SK-N-MC (cell line): ENCODE measurements at regions not wholly inside any gene's neighbourhood (a gene's known extent, or its start where the extent isn't known, plus 50 kb on each side); places are given as distances from the start of the nearest gene placed in this dataset.

Experiments
- EZH2 ChIP-seq: fragments of 200-600 bp; sonication (generic); IDR thresholded peaks from one replicate; pipeline ENCODE4 v1.6.1; 2017; ENCODE audit warnings: antibody characterized with exemption
- POLR2AphosphoS5 ChIP-seq: IDR thresholded peaks from 2 replicates; pipeline ENCODE4 v1.6.1; 2012; ENCODE audit warnings: mild to moderate bottlenecking, low read depth, low read length, borderline replicate concordance

DNA sequence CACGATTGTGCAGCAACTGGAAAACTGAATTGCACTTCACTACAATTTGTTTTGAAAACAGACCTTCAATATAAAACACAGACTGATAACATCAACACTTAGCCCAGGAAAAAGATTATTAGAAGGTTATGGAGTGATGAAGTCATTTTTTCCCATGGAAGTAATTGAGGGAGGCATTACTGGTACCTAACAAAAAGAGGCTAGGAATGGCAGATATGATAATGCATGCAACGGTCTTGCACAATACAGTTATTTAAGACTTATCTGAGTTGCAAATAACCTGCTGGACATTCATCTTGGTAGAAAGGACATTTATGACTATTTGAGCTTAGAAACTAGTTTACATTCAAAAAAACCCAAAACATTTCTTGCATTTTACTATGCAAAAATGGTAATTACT is 1031.9 kb downstream of the FAT4 start:
- TF ChIP-seq EZH2 = no peak
- TF ChIP-seq POLR2AphosphoS5 = no peak
